Esophagus squamous epithelium (tissue), 5 donors: ENCODE measurements at regions not wholly inside any gene's neighbourhood (a gene's known extent, or its start where the extent isn't known, plus 50 kb on each side); places are given as distances from the start of the nearest gene placed in this dataset.

Source experiments
- DNase-seq: peaks from one replicate; lab custom pipeline; 2025; lab: John Stamatoyannopoulos, UW
- H3K27ac ChIP-seq, 4 donors: fragments of 200-600 bp; sonication (generic); one replicate each; pipeline ENCODE4 v1.5.1; 2016 to 2019; ENCODE audit warnings: mild to moderate bottlenecking in 1 of 4
- H3K27me3 ChIP-seq, 4 donors: fragments of 200-600 bp; sonication (generic); 1 replicate in 3 of 4; 2 replicates in 1 of 4; pipeline versions ENCODE4 v1.5.1 to v1.6.0; 2017 to 2021; ENCODE audit warnings: antibody characterized with exemption in 1 of 4
- H3K36me3 ChIP-seq, 3 donors: fragments of 200-600 bp; sonication (generic); one replicate each; pipeline ENCODE4 v1.5.1; 2016 to 2019
- H3K4me1 ChIP-seq, 3 donors: fragments of 200-600 bp; sonication (generic); one replicate each; pipeline ENCODE4 v1.5.1; 2017 to 2019
- H3K4me3 ChIP-seq, 4 donors: fragments of 200-600 bp; sonication (generic); 1 replicate in 3 of 4; 2 replicates in 1 of 4; pipeline ENCODE4 v1.5.1; 2016 to 2019; ENCODE audit warnings: mild to moderate bottlenecking in 2 of 4, moderate library complexity in 1 of 4
- H3K9me3 ChIP-seq, 3 donors: fragments of 200-600 bp; sonication (generic); one replicate each; pipeline ENCODE4 v1.5.1; 2016 to 2019
- CTCF ChIP-seq, 6 experiments: fragments of 450-650 bp in 4 of 6; fragments of 200-600 bp in 2 of 6; sonication (generic) in 2 of 6; IDR thresholded peaks; one replicate each; pipeline ENCODE4 v1.5.1; 2016 to 2019; ENCODE audit warnings: antibody characterized with exemption in 6 of 6, mild to moderate bottlenecking in 4 of 6, moderate library complexity in 4 of 6
- POLR2A ChIP-seq, 4 donors: fragments of 450-650 bp; IDR thresholded peaks; one replicate each; pipeline ENCODE4 v1.6.1; 2017; ENCODE audit warnings: antibody characterized with exemption in 4 of 4, mild to moderate bottlenecking in 4 of 4, moderate library complexity in 3 of 4
- WGBS, 2 donors: methylation state at CpG; one replicate each; pipeline ENCODE4 v1.1.5; 2018; 5-methylcytosine and 5-hydroxymethylcytosine counted together
- intact Hi-C: fragments of 100-400 bp; cut with DNase I; formaldehyde crosslinking; loops from one replicate; pipeline ENCODE4 v1.15.0; 2022
- donor health status: DM: yes; HTN: yes; CAD: no.

GRCh38 chr2:168312036-168312822, 64.8 kb upstream of the STK39 start:
- DNase-seq: no peak
- WGBS, 2 donors: 27 to 44% methylated on average over 1 of the region's 1 CpG
- Histone ChIP-seq H3K36me3 (no peaks in the 10 kb centered on the region), H3K4me3 (no peak overlapping the region), H3K4me1 (peaks cover 0 to 13% (median 0%) of the 10 kb centered on the region in 3 donors), H3K9me3 (peaks cover 0 to 9% (median 4%) of the 10 kb centered on the region in 3 donors), H3K27ac (no peak overlapping the region), H3K27me3 (no peaks in the 10 kb centered on the region)
- no peak for TF ChIP-seq CTCF (IDR thresholded peaks at IDR 0.05)
- no peak for TF ChIP-seq POLR2A (IDR thresholded peaks at IDR 0.05)
- intact Hi-C loops: no loop called here

- Histone ChIP-seq H3K4me3 (no peak overlapping the region), H3K4me1 (peaks cover 0 to 13% (median 0%) of the 10 kb centered on the region in 3 donors), H3K27ac (no peak overlapping the region), H3K27me3 (no peaks in the 10 kb centered on the region), H3K9me3 (peaks cover 0 to 4% (median 4%) of the 10 kb centered on the region in 3 donors), H3K36me3 (no peaks in the 10 kb centered on the region)
- 92 to 93% methylated on average over 1 of the region's 1 CpG for WGBS, 2 donors
- no peak for DNase-seq
- intact Hi-C loops: no loop called here
- TF ChIP-seq CTCF (IDR thresholded peaks at IDR 0.05): no peak
- TF ChIP-seq POLR2A (IDR thresholded peaks at IDR 0.05): no peak
These were observed 66.8 kb upstream of the STK39 start for GRCh38 chr2:168314236-168314635.

DNA sequence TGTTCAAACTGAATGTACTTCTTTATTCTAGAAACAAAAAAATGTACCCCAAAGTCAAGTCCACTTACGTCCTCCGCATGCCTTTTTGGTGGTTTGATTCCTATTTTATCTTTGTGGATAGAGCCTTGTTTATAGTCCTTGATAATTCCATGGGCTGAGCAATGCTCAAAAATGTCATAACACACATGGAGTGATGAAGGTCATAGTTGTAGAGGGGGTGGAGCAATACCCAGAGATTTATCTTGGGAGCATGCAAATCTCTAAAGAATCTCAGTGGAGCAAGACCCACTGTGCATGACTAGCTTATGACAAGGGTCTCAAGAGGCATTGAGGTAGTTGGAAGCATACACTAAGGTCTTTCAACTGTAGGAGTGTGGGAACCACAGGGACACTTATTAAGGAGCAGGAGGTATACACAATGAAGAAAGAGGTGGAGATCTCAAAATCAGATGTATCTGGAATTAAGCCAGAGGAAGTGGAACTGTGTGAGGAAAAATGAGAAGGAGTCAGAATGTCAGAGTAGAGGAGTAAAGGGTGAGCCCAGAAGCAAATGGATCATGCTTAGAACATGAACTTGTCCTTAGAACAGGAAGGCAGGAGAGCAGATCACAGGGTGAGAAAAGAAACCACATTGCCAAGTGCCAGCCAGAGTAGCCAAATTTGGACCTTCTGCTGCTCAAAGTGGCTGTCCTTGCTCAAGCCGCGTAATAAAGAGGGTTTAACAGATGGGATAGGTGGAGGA, 68.1 kb upstream of the STK39 start:
- Histone ChIP-seq H3K4me3 (no peak overlapping the region), H3K27ac (no peak overlapping the region), H3K4me1 (peaks cover 0 to 13% (median 0%) of the 10 kb centered on the region in 3 donors), H3K9me3 (peaks cover 0 to 4% (median 4%) of the 10 kb centered on the region in 3 donors), H3K36me3 (no peaks in the 10 kb centered on the region), H3K27me3 (no peaks in the 10 kb centered on the region)
- intact Hi-C loops: no loop called here
- no peak for DNase-seq
- TF ChIP-seq POLR2A (IDR thresholded peaks at IDR 0.05) (no peak), CTCF (IDR thresholded peaks at IDR 0.05) (no peak)
- WGBS, 2 donors: 85 to 92% methylated on average over 4 of the region's 4 CpGs

- peaks cover 0 to 13% (median 0%) of the 10 kb centered on the region in 3 donors for H3K4me1 ChIP-seq
- H3K9me3 ChIP-seq: peaks cover 0 to 4% (median 4%) of the 10 kb centered on the region in 3 donors
- TF ChIP-seq CTCF (IDR thresholded peaks at IDR 0.05): no peak
- no peak for TF ChIP-seq POLR2A (IDR thresholded peaks at IDR 0.05)
- no peaks in the 10 kb centered on the region for H3K36me3 ChIP-seq
- H3K27me3 ChIP-seq: no peaks in the 10 kb centered on the region
- intact Hi-C loops: no loop called here
- H3K4me3 ChIP-seq: no peak overlapping the region
- DNase-seq: no peak
- no peak overlapping the region for H3K27ac ChIP-seq
These were observed 68.7 kb upstream of the STK39 start for GRCh38 chr2:168316073-168316440.

DNA sequence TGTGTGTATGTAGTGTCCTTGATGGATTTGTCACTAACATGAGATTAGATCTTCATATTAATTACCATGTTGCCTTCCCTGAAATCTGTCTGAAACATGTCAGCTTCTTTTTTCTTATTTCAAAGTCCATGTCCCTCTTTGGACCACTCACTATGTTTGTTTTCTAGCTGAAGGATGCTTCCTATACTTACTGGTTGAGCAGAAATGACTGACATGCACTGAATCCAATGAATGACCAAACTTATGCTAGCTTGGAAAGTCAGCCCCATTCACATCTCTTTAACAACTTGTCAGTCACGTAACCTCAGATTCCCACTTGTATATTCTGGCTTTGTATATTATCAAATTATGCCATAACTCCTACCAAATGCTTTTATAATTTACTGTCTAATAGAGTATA, 69.9 kb upstream of the STK39 start:
- Histone ChIP-seq H3K27ac (no peak overlapping the region), H3K27me3 (no peaks in the 10 kb centered on the region), H3K9me3 (peaks cover 0 to 4% (median 4%) of the 10 kb centered on the region in 3 donors), H3K36me3 (no peaks in the 10 kb centered on the region), H3K4me3 (no peak overlapping the region), H3K4me1 (peaks cover 0 to 6% (median 0%) of the 10 kb centered on the region in 3 donors)
- 95 to 100% methylated on average over 1 of the region's 1 CpG for WGBS, 2 donors
- intact Hi-C loops: no loop called here
- TF ChIP-seq CTCF (IDR thresholded peaks at IDR 0.05) (no peak), POLR2A (IDR thresholded peaks at IDR 0.05) (no peak)
- DNase-seq: no peak
